Mesothelial cell of epicardium (in vitro differentiated cells): ENCODE measurements at regions not wholly inside any gene's neighbourhood (a gene's known extent, or its start where the extent isn't known, plus 50 kb on each side); places are given as distances from the start of the nearest gene placed in this dataset.

Experiments
- DNase-seq, 2 experiments: peaks; one replicate each; pipeline ENCODE4 v3.0.0; 2021; ENCODE audit warnings: low spot score in 2 of 2; ENCODE audit not compliant: unreplicated experiment in 2 of 2
- H3K27ac Mint-ChIP-seq: 2 replicates; pipeline ENCODE4 v1.8.0; 2021; ENCODE audit warnings: mixed read lengths
- H3K27me3 Mint-ChIP-seq: 2 replicates; pipeline ENCODE4 v1.8.0; 2021; ENCODE audit warnings: low read depth, mixed read lengths
- H3K36me3 Mint-ChIP-seq: 2 replicates; pipeline ENCODE4 v1.8.0; 2021; ENCODE audit warnings: mixed read lengths
- H3K4me1 Mint-ChIP-seq: 2 replicates; pipeline ENCODE4 v1.8.0; 2021; ENCODE audit warnings: mixed read lengths
- H3K4me3 Mint-ChIP-seq: 2 replicates; pipeline ENCODE4 v1.8.0; 2021; ENCODE audit warnings: mild to moderate bottlenecking, moderate library complexity, mixed read lengths
- H3K9me3 Mint-ChIP-seq: 2 replicates; pipeline ENCODE4 v1.8.0; 2021; ENCODE audit warnings: mixed read lengths
- TF ChIP-seq, protein P1 (sequence below): fragments of 200-600 bp; sonication (generic); IDR thresholded peaks from one replicate; pipeline ENCODE4 v1.5.0; 2021; ENCODE audit warnings: antibody characterized with exemption; ENCODE audit not compliant: unreplicated experiment

DNA sequence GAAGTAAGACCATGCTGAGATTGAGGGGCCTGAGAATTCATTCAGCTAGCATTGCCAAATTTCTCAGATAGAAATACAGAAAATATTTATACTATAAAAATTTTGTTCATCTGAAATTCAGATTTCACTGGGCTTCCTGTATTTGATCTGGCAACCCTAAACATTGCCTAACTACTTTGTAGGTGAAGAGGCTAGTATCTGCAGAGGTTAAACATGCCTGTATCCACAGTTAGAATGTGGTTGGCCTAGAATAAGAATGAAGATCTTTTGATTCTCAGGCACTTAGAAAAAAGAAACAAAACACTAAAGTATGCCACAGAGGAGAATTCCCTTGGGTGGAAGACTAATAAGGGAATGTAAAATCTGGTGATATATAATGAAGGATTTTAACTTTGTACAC lies 189.0 kb downstream of the DIPK2A start:
- TF ChIP-seq, protein P1, sequence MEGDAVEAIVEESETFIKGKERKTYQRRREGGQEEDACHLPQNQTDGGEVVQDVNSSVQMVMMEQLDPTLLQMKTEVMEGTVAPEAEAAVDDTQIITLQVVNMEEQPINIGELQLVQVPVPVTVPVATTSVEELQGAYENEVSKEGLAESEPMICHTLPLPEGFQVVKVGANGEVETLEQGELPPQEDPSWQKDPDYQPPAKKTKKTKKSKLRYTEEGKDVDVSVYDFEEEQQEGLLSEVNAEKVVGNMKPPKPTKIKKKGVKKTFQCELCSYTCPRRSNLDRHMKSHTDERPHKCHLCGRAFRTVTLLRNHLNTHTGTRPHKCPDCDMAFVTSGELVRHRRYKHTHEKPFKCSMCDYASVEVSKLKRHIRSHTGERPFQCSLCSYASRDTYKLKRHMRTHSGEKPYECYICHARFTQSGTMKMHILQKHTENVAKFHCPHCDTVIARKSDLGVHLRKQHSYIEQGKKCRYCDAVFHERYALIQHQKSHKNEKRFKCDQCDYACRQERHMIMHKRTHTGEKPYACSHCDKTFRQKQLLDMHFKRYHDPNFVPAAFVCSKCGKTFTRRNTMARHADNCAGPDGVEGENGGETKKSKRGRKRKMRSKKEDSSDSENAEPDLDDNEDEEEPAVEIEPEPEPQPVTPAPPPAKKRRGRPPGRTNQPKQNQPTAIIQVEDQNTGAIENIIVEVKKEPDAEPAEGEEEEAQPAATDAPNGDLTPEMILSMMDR, result no peak
- Mint-ChIP-seq H3K9me3 (peaks cover 29% of the 10 kb centered on the region), H3K4me3 (no peak overlapping the region), H3K27ac (no peak overlapping the region), H3K36me3 (no peaks in the 10 kb centered on the region), H3K4me1 (peaks cover 2% of the 10 kb centered on the region), H3K27me3 (no peaks in the 10 kb centered on the region)
- DNase-seq, result no peak

DNA sequence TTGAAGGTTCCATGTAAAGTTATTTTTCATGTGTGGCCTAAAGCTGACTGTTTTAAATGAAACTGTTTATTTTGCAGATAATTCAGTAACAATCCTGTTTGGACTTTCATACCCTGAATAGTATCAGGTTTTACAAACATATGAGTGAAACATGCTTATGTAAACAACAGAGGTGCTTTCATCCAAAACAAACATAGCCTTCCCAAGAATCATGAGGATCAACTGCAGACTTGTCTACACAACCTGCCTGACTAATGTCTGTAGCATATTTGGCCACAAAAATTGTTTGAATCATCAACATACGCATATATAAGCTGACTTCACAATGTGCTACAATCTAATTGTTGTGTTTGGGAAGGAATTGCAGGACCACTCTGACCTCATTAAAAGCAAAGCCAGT lies 190.4 kb downstream of the DIPK2A start:
- no peak overlapping the region for H3K4me3 Mint-ChIP-seq
- peaks cover 25% of the 10 kb centered on the region for H3K9me3 Mint-ChIP-seq
- no peak overlapping the region for H3K27ac Mint-ChIP-seq
- TF ChIP-seq, protein P1, result no peak
- no peak for DNase-seq
- no peaks in the 10 kb centered on the region for H3K36me3 Mint-ChIP-seq
- no peaks in the 10 kb centered on the region for H3K27me3 Mint-ChIP-seq
- H3K4me1 Mint-ChIP-seq, result peaks cover 4% of the 10 kb centered on the region

DNA sequence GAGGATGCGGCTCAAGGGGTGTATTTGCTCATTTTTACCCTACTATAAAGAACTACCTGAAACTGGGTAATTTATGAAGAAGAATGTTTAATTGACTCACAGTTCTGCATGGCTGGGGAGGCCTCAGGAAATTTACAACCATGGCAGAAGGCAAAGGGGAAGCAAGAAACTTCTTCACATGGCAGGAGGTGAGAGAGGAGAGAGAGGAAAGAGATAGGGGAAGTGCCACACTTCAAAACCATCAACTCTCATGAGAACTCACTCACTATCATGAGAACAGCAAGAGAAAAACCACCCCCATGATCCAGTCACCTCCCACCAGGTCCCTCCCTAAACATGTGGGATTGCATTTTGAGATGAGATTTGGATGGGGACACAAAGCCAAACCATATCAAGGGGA lies 192.7 kb downstream of the DIPK2A start:
- peaks cover 4% of the 10 kb centered on the region for H3K4me1 Mint-ChIP-seq
- no peak overlapping the region for H3K27ac Mint-ChIP-seq

DNA sequence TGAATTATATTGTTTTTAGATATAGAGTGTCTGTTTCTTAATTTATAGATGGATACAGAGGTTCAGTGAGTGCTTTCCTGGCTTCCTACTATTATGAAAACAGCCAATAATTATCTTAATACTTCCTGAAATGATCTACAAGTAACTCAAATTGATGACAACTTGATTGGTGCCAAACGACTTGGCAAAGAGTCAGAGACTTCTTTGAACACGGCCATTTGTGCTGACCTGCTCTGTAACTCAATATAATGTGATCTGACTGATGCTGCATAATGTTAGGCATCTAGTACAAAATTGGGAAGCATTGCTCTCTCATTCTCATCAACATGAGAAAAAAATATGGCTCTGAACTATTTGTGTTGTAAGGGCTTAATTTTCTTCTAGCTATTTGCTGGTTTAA lies 193.9 kb downstream of the DIPK2A start:
- Mint-ChIP-seq H3K27me3 (no peaks in the 10 kb centered on the region), H3K4me3 (no peak overlapping the region), H3K4me1 (peaks cover 4% of the 10 kb centered on the region), H3K27ac (no peak overlapping the region), H3K36me3 (no peaks in the 10 kb centered on the region), H3K9me3 (peaks cover 6% of the 10 kb centered on the region)
- DNase-seq, result no peak
- TF ChIP-seq, protein P1, result no peak

More for the DNA sequence above, 192.7 kb downstream of the DIPK2A start:
- H3K36me3 Mint-ChIP-seq, result no peaks in the 10 kb centered on the region
- TF ChIP-seq, protein P1, result no peak
- H3K27me3 Mint-ChIP-seq, result no peaks in the 10 kb centered on the region
- no peak overlapping the region for H3K4me3 Mint-ChIP-seq
- DNase-seq, result no peak
- H3K9me3 Mint-ChIP-seq, result peaks cover 13% of the 10 kb centered on the region

DNA sequence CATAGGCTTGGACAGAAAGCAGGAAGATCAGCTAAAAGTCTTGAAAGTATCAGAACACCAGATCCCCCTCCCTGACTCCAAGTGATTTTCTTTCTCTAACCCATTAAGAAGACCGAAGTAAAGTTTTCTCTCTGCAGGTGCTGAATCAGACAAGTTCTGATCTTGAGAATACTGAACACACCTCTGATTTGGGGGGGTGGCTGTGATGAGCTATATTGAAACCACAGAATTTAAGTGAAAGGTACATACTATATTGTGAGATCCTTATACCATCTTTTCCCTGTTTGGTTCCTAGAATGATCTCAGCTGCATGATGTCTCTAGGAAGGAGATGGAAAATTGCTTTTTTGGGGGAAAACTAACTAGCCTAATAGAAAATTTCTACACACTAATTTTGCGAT lies 196.0 kb downstream of the DIPK2A start:
- H3K27ac Mint-ChIP-seq, result no peak overlapping the region

DNA sequence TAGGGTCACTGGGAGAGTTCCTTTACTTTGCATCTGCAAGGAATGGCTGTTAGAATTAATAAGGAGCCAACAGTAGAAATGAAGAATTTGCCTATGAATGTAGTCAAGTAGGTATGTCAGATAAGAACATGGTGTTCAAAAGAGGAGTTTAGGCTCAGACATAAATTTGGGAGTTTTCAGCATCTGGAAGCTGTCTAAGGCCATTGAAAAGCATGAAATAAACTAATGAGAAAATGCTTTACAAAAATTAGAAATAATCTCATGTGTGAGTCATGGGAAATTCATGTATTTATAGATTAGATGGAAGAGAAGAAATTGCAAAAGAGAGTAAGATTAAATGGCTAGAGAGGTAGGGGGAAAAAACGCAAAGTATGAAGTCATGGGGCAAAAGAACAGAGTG lies 201.9 kb downstream of the DIPK2A start:
- H3K27me3 Mint-ChIP-seq, result no peaks in the 10 kb centered on the region
- TF ChIP-seq, protein P1, result no peak
- peaks cover 8% of the 10 kb centered on the region for H3K9me3 Mint-ChIP-seq
- H3K4me3 Mint-ChIP-seq, result no peak overlapping the region
- H3K27ac Mint-ChIP-seq, result no peak overlapping the region
- no peak for DNase-seq
- H3K36me3 Mint-ChIP-seq, result peaks cover 2% of the 10 kb centered on the region
- peaks cover 5% of the 10 kb centered on the region for H3K4me1 Mint-ChIP-seq

More for the DNA sequence above, 196.0 kb downstream of the DIPK2A start:
- Mint-ChIP-seq H3K4me1 (peaks cover 4% of the 10 kb centered on the region), H3K9me3 (peaks cover 6% of the 10 kb centered on the region), H3K4me3 (no peak overlapping the region), H3K27me3 (no peaks in the 10 kb centered on the region), H3K36me3 (no peaks in the 10 kb centered on the region)
- DNase-seq, result no peak
- TF ChIP-seq, protein P1, result no peak
